Stimulated activated CD4-positive, alpha-beta T cell treated with anti-CD3 and anti-CD28 coated beads, Interleukin-4, amount 100 ng/mL, for 4 hours (primary cell): ENCODE measurements at regions not wholly inside any gene's neighbourhood (a gene's known extent, or its start where the extent isn't known, plus 50 kb on each side); places are given as distances from the start of the nearest gene placed in this dataset.

Experiments used
- DNase-seq, 2 experiments: peaks; one replicate each; pipeline ENCODE4 v3.0.0-alpha.2; 2020

DNA sequence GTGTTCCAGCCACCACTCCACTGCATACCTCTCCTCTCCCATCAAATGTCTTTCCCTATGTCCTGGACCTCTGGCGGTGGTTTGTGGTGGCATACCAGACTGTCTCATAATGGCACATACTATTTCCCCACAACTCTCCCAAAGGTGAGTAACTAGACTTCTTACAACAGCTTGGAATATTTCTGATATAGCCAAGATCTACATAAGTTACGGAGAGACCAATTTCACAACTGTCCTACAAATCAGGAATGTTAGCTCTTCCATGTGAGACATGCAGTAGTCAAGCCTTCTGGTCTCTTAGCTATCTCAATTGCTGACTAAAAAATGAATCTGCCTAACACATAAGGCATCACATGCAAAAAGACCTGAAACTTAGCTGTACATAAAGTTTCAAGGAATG is 588.9 kb downstream of the RNF144B start:
- DNase-seq: no peak

DNA sequence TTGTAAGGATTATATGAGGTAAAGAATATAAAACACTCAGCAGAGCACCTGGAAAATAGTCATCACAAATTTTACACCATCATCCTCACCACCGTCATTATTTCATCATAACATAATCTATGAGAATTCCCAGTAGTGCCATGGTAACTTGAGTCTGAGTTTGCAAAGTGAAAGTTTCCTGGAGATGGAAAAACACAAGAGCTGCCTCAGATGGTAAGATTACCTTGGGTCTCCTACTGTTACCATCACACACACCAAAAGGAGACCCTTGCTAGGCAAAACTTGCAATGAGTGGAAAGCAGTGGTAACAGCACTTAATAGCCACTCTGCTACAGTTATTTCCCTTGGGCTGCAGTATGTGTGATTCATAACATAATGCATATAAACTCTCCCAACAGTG is 589.8 kb downstream of the RNF144B start:
- no peak for DNase-seq

DNA sequence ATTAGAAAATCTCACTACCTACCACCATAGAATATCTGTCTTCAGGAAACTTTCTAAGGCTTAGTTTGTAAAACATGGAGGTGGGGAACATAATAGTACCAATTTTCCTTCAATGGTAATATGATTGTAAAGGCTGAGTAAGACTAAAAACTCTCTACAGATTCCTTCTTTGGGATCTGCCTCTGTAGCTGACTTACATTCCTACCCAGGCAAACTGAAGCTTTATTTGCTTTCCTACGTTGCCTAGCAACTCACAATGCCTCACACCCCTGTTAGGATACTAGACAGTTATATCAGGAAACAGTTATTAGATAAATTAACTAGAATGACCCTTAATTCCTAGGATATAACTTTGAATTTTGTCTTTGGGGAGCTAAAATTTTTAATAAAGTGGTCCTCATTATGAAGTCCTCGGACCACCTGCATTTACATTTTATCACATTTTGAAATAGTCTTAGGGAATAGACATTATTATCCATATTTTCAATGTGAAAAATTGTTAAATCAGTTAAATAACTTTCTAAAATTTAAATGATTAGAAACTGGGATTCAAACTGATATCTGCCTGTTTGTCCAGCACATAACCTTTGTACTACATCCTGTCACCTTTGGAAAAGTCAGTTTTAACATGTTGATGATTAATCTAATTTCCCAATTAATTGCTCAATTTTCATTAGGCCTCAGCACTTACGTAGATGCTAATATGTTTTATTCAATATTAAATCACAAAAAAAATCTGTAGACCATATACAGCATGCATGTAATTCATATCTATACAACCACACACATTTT is 591.4 kb downstream of the RNF144B start:
- DNase-seq: no peak

DNA sequence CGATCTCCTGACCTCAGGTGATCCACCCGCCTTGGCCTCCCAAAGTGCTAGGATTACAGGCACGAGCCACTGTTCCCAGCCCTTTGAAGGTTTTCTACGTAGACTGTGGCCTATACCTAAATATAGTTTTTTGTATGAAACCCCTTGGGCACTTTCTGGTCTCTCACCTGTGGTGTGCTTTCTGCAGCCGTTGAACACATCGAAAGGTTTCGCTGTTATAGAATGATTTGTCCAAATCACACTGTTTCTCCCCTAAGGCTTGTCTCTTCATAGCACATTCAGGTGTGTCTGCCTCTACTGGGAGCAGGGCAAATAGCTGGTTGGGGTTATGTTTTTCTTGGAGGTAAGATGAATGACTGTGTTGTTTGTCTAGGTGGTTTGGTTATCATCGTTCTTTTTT is 597.9 kb downstream of the RNF144B start:
- no peak for DNase-seq

DNA sequence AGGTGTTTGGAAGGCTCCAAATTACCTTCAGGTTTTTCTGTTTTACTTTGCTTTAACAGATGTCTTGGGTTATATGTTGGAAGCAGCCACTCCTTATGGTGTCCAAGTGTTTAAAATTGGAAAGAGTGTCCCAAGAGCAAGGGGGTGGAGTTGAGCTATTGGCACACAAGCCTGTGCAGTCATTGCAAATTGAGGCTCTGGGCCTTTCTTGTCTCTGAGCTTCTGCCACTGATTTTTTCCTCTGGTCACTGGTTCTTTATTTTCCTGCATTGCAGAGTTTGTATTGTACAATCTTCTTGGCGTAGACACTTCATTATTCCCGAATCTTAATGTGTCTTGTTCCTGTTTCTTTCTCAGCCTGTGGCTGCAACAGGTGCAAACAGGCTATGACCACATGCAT is 598.8 kb downstream of the RNF144B start:
- DNase-seq: no peak

DNA sequence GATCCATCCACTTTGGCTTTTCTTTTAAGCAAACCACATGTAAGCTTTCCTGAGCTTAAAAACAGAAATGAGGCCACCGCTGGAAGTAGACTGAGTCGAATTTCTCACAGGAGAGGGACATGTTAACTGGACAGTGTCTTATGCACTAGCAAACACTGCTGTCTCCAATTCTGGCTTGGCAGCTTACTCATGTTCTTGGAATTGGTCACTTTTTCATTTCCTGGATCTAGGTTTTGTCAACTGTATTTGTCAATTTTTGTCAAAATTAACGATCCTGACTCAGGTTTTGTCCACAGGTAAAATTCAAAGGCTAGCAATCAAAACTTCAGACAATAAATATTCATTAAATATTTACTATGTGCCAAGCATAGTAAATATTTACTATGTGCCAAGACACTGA is 601.5 kb downstream of the RNF144B start:
- DNase-seq: no peak

DNA sequence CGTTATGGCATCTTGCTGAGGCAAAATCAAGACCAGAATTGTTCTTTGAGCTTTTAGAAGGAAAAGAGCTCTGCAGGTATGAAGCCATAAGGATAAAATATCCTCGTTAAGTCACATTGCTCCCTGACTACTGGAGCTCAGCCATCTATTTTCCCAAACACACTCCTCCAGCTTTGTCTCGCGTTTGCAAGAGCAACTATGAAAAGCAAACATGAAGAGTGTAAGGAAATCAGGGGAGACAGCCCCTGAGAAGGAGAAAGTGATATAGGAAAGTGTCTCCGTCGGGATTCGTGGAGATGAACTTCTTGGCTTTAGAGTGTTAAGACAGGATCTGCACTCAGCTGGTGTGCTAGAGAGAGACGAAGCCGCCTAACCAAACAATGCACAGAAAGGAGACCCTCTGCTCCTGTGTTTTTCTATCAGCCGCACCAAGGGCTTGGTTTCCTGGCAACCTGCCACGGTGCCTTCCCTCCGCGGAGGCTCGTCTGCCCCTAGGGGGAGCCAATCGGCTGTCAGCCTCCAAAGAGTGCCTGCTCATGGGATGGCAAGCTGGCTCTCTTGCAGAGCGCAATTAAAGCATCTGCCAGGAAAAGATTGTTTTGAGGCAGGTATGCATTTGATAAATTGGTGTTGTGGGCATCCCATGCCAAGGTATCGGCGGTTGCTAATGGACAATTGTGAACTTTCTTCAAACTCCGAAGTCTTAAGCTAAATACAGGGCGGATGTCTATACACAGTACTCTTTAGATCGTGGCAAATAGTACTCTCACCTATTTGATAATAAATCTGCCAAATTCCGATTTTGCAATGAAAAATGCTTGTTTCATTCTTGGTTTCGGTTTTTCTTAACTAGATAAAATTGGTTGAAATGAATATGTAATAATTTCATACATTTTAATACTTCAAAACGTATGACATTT is 603.2 kb downstream of the RNF144B start:
- DNase-seq: peak in 1 of 2 experiments; percentile 7

DNA sequence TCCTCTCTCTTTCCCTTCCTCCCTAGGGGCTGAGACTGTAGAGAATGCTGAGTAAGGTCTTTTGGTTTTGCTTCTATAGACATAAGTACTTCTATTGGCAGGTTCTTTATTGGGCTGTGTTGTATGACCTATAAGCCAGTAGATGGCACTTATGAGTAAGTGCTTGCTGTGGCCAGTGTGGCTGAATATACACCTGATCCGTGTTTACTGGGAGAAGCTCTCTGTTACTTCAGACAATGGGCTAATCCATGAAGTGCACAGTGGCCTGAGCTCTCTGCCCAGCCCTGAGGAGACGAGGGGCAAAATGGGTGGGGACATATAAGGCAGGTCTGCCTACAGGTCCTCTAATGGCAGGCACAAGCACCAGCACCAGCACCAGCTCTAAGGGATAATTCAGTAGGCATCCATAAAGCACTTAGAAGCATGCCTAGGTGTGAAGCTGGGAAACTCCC is 610.3 kb downstream of the RNF144B start:
- DNase-seq: no peak

DNA sequence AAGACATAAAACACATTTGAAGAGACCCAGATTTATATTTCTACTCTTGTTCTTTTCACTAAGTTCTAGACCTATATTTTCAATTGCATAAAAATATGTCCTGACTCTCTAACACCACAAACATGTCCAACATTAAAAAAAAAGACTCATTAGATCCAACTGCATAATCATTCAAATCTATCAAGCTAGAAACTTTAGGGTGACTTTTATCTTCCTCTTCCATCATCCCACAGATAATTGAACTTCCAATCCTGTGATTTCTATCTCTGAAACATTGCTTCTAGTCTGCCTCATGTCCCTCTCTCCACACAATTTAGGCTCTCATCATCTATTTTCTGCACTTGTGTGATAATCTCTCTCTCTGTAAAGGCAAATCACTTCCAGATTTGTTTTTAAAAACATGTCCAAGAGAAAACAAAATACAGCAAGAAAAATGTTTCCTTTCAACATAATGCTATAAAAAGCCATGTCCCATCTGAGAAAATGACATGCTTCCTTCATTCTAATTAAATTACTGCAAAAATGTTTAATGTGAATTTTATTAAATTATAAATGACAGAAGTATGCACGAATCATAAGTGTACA is 615.9 kb downstream of the RNF144B start:
- no peak for DNase-seq

DNA sequence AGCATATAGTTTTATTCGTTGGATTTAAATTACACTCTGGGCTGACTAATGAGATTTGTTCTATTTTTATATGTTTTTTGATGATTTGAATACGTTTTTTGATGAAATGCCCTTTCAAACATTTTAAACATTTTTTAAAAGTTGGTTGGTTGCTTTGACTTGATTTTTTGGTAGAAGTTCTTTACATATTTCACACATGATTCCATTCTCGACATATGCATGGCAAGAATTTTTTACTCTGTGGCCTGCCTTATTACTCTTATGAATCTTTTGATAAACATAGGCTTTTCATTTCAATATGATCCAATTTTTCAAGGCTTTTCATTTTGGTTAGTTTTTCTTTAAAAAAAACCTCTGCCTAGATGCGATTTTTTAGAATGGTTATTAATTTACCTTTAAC is 617.0 kb downstream of the RNF144B start:
- DNase-seq: no peak

DNA sequence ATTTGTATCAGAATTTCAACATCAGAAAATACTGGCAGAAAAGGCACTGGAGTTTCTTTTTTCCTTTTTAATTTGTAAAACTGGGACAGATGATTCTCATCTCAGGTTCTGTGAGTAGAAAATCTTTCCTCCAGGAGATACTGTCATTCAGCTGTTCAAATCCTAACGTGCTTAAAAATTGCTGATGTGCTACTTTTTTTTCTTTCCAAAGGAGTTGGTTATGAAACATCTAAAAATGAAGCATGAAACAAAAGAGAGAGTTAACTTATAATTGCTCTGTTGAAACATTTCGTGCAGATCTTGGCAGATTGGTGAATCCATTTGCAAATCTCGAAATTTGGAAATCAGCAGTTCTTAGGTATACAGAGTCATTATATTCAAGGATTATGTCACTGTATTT is 622.6 kb downstream of the RNF144B start:
- no peak for DNase-seq

DNA sequence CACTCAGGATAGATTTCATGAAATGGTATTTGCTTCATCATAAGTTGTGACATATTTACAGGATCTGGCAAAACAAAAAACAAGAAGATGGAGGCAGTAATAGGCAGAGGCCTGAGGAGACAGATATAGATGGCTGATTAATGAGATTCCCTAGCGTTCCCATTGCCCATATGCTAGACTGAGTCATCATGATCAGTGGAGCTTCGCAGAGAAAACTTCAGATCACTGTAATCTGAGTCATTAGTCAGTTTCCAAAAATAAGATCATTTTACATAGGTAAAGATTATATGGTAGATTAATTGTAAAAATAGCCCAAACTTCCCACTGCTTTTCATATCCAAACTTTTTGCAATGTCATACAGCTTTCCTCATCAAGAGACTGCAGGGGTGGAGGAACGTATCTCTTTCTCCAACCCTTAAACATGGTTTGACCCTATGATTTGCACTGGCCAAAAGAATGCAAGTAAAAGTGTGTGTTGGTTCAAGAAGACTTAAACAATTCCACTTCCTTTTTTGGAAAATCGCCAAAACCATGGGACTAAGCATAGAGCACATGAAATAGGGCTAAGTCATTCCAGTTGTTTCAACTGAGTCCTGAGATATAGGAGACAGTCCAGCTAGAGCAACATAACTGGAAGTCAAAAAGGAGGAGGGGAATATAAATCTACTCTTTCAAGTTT is 626.0 kb downstream of the RNF144B start:
- no peak for DNase-seq

DNA sequence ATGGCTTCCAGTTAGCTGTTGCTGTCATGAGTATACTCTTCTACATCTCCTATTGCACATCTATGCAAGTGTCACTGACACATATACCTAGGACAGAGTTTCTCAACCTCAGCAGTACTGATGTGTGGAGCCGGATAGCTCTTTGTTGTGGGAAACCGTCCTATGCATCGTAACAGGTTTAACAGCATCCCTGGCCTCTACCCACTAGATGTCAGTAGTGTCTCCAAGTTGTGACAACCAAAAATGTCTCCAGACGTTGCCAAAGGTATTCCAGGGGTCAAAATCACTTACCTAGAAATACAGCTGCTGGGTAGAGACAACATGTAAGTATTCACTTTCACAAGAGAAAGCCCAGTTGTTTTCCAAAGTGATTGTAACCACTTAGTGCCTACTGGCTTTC is 637.6 kb downstream of the RNF144B start:
- DNase-seq: no peak

DNA sequence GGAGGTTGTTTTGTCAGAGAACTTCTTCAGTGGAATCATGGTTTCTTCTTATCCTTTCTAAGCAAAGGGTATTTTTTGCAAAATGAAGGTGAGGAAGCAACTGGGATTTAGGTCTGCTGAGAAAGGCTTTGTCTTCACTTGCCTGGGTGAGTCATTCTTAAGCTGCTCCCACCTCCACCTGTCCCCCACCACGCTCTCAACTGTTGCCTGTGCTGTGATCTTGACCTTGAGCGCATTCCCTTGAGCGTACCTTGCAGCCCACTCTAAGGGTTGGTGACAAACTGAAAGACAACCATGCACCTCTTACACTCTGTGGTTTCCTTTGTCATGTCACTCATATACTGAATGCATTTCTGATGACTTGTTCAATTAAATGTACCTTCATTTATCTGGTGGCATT is 641.1 kb downstream of the RNF144B start:
- DNase-seq: no peak

DNA sequence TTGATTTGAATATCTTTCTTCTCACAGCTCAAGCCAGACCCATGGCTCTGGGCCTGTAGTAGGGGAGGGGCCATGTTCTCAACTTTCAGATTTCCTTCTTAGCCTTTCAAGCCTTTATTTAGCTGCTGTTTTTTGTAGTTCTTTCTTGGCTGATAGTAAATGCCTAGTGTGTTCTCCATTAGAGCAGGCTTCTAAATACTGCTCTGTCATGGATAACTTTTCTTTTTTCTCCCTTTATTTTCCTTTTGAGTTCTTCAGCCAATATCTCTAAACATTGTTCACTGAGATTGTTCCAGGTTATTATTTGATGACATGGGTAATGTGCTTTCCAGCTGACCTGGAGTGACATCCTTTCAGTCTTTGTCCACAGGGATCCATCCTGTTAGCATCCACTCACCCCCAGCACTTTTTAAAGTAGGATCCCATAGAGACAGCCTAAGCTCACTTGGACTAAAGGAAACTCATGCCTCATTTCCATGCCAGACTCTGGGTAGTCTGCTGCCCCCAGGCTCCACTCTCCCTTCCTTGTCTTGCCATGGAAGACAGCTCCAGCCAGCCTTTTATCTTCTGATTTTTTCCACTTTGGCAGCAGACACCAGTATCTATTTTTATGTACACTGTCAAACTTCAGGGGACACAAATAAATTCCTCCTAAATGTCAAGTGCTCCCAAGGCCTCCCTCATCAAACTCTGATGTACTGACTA is 645.6 kb downstream of the RNF144B start:
- DNase-seq: no peak

DNA sequence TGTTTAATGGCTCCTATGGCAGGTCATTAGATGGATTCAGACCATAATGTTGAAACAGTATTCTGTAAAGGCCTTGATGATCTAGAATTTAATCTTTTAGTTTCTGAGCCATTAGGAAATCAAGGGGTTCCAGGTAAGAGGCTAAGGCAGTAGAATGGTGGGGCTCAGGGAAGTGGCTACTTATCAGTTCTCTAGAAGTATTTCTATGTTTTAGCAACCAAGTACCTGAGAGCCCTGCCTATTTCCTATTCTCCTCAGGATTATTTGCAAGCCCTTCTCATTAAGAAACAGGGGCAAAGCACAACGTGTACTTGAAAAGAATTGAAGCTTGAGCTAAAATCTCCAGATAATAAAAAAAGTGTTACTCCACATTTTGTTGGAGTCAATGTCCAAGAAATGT is 646.5 kb downstream of the RNF144B start:
- DNase-seq: no peak

DNA sequence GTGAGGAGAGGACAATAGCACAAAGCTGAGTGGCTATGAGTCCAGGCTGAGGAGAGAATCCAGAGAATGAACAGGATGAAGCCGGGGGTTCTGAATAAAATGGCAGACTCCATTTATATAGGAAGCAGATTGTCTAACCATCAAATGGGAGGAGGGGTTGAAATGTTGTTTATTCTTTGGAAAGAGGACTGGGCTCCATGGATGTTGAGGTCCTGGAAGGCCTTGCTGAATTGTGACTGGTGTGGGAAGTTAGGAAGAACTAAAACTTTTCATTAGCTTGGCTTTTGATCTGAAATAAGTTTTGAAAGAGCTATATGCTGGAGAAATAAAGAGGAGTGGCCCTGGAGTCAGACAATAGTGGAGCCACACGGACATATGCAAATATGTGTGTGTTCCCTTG is 647.8 kb downstream of the RNF144B start:
- DNase-seq: no peak

DNA sequence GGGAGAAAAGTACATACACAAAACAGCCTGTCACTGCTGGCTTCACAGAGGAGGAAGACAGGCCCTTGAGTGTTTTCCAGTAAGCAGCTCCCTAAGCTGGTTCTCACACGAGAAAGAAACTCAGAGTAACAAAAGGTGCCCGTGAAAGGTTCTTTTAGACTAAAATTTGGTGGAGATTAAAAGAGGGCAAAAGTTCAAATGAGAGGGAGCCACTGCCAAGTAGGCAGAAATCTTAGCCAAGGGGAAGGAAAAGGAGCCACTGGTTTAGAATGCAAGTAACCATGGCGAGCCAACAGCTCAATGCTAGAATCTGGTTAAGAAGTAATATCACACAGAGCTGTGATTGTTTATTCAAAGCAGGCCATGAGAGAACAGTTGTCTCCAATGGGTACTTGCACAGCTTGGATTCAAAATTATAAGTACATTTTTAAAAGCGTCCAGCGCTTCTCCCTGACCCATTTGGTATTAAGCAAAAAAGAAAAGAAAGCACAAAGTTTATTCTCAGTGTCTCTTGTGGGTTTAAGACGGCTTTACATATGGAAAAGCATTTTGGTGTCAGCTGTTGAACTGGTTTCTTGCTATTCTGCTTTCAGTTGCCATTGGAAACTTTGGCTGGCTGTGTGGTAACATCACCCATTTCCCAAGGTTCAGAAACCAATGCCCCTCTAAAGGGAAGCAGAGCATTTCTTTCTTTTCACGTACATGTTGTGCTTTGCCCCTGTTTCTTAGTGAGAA is 648.5 kb downstream of the RNF144B start:
- DNase-seq: no peak

DNA sequence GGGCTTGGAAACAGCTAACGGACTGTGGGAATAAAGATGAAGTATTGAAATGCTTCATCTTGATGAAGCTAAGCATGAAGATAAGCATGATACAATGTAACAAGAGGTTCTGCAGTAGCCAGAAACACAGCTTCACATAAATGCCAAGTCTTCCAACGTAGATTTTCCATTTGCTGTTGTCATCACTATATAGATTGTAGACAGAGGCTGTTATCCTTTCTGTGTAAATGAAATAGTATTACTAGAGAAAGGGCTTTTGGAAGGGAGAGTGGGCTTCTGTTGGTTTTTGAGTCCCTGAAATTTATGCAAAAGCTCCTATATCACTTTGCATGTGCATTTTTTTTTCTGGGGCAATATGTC is 649.0 kb downstream of the RNF144B start:
- DNase-seq: no peak

DNA sequence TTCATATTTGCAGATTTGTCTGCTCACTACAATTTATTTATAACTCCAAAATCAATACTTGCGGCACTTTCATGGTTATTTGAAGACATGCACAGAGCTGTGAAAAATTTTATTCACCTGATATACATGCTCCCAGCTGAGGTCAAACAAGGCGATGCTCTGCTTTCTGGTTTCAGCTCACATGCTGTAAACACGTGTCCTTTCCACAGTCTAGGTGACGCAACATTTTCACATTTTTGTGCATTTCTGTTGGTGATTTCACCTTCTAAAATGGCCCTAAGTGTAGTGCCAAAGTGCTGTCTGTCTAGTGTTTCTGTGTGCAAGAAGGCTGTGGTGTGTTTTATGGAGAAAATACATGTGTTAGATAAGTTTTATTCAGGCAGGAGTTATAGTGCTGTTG is 650.5 kb downstream of the RNF144B start:
- no peak for DNase-seq

DNA sequence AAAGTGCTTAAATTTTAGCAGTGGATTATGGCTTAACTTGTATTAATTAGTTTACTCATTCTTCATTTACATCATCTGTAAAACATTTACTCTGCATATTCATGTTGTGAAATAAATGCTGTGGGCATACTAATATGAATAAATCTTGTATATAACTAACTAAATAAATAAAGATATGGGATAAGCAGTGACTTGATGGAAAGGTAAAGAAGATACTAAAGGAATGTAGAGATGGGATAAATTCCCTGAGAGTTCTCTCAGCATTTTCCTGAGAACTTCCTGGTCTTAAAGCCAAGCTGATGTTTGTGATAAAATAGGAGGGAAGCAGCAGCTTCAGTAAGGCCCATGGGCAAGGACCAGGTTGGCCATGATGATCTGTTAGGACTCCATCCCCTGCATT is 652.1 kb downstream of the RNF144B start:
- no peak for DNase-seq

DNA sequence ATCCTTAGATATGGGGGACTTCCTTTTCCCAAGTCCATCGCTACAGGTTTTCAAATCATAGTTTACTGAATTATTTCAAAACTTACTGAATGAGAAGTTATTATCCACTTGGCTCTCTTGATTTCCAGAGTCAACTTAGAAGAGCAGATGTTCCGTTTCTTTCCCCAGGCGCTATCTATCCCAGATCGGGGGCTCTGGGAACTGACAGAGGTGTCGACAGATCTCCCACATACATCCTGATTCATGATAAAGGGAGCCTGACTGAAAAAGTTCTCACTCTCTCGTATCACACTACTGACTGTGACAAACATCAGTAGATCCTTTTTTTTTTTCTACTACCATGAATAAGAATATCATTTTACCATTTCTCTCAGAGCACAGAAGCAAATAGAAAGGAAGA is 654.8 kb downstream of the RNF144B start:
- no peak for DNase-seq
